Frontal cortex (tissue), 3 donors: ENCODE measurements at regions not wholly inside any gene's neighbourhood (a gene's known extent, or its start where the extent isn't known, plus 50 kb on each side); places are given as distances from the start of the nearest gene placed in this dataset.

ENCODE experiments used
- DNase-seq, 2 donors: peaks; one replicate each; pipeline ENCODE4 v3.0.0; 2012; ENCODE audit warnings: low spot score in 2 of 2
- FAIRE-seq: peaks from 2 replicates; lab custom pipeline; 2012; peaks lifted over from hg19 to GRCh38; lab: Jason Lieb, UNC
- donor health status: control.
- donor health status: control.
- donor health status: control.

GRCh38 chr1:79575424-79575823 is 568.9 kb upstream of the ADGRL4 start:
- FAIRE-seq (no peak), DNase-seq (no peak)

- no peak for DNase-seq
- FAIRE-seq, result no peak
Observed at GRCh38 chr1:79568411-79568810, 561.9 kb upstream of the ADGRL4 start.

GRCh38 chr1:79561521-79561978 is 555.0 kb upstream of the ADGRL4 start:
- FAIRE-seq (no peak), DNase-seq (no peak)

GRCh38 chr1:79556189-79556588 is 549.7 kb upstream of the ADGRL4 start:
- DNase-seq (no peak), FAIRE-seq (no peak)

DNA sequence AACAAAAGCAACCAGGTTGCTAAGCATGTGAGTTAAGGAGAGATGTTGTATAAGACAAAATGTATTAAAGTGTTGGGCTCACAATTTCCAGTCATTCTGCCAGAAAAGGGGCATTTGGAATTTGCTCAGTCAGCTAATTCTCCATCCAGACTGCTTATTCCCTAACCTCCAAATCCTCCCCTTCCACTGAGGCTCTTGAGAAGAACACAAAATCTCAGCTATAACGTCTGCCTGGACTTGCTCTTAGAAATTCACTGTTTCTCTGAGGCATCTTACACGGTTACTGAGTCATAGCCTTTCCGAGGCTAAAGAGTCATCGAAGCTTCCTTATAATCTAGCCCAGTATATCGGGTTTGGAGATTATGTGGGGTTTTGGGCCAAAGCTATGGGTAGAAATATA is 548.2 kb upstream of the ADGRL4 start:
- FAIRE-seq, result no peak
- DNase-seq, result no peak

DNA sequence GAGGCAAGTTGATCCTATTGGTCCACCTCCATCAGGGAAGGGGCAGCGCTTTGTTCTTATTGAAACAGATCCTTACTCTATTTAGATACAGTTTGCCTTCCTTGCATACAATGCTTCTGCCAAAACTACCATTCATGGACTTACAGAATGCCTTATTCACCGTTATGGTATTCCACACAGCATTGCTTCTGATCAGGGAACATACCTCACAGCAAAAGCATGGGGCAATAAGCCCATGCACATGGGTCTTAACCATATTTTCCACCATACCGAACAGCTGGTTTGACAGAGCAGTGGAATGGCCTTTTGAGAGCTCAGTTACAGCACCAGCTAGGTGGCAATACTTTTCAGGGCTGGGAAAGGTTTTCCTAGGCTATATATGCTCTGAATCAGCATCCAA is 544.8 kb upstream of the ADGRL4 start:
- DNase-seq (no peak), FAIRE-seq (no peak)

DNA sequence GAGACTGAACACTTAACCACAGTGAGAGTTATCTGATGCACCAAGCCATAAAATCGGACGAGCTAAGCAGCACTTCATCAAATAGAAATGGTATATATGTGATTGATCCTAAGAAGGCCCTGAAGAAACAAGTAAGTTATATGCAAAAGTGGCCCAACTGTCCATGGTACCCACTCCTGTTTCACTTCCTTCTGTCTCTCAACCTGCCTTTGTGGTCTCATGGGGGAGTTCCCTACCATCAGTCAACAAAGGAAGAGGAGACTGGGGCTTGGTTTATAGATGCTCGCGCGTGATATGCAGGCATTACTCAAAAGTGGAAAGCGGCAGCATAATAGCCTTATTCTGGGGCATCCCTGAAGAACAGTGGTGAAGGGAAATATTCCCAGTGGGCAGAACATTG is 543.9 kb upstream of the ADGRL4 start:
- DNase-seq (no peak), FAIRE-seq (no peak)

DNA sequence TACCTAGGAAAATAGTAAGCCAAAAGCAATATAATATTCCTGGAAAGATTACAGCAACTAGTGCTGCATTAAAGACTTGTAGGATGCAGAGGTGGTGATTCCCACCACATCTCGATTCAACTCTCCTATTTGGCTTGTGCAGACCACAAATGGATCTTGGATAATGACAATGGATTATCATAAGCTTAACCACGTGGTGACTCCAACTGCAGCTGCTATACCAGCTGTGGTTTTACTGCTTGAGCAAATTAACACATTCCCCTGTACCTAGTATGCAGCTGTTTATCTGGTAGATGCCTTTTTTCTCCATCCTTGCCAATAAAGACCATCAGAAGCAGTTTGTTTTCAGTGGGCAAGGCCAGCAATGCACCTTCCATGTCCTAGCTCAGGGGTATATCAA is 542.7 kb upstream of the ADGRL4 start:
- no peak for FAIRE-seq

GRCh38 chr1:79547514-79547913 is 541.0 kb upstream of the ADGRL4 start:
- no peak for FAIRE-seq
- no peak for DNase-seq

More for the DNA sequence above, 542.7 kb upstream of the ADGRL4 start:
- DNase-seq, result no peak

DNA sequence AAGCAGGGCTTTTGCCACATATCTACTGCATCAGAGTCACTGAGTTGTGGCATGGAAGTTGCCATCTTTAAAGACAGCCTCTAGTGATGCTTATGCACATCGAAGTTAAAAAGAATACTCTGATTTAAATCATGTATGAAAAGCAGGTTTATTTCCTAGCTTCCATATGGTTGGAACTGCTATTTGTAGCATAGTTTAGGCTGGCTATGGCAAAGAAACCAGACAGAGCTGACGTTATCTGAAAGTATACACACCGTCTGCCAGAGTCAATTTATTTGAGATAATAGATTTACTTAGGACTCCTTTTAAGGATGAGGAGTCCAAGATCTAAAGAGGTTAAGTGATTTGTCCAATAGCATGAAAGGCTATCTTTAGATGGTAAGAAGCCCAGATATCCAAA is 536.9 kb upstream of the ADGRL4 start:
- DNase-seq, result no peak
- FAIRE-seq, result no peak

- DNase-seq (no peak), FAIRE-seq (no peak)
Observed at GRCh38 chr1:79539001-79539400, 532.5 kb upstream of the ADGRL4 start.

DNA sequence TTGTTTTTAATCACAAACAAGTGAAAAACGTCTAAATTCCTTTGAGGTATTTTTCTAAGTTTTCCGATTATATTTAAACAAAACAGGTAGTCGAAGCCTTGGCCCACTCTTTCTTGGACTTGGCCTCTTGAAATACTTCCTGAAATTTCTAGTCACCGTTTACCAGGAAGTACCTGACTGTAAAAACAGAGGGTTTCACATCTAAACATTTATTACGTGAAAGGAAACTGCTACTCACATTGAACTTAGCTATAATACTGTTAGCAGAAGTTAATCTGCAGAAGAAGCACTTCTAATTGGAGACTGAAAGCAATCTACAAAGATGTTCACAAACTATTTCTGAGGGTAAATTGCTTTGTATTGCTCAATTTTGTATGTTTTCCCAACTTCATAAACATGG is 526.0 kb upstream of the ADGRL4 start:
- DNase-seq (no peak), FAIRE-seq (no peak)

DNA sequence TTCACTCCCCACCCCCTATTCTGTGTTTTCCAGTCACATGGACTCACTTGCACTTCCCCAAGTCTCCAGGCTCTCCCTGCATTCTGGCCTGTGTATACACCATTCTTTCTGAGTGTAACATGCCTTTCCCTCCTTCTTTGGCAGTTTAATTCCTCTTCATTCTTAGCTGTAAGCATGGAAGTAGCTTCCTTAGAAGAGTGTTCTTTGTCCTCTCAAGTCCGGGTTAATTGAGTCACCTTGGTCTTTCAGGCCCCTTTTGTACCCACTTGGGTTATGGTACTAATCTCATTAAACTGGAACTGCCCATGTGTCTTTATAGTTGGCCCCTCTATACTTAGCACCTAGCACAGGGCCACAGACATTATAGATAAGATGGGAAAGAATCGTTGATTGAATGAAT is 525.3 kb upstream of the ADGRL4 start:
- DNase-seq, result no peak
- FAIRE-seq, result no peak

DNA sequence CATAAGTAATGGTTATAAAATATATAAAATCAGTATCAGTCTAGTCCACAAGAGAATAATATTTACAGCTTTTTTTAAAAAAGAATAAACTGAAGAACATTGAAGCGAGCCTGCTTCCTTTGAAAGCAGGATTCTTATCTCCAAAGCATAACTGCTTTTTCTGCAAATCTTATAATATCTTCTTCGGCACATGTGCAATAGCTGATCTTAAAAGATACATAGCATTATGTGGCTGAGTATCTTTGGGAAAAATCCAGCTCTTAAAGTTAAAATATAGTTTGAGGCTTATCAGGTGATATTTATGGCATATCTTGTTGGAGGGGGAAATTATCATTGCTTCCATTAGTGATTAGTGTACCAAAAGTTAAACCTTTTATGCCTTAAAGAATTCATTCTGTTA is 523.9 kb upstream of the ADGRL4 start:
- FAIRE-seq, result no peak
- DNase-seq, result no peak

- DNase-seq (no peak), FAIRE-seq (no peak)
Observed at GRCh38 chr1:79530055-79530454, 523.5 kb upstream of the ADGRL4 start.

DNA sequence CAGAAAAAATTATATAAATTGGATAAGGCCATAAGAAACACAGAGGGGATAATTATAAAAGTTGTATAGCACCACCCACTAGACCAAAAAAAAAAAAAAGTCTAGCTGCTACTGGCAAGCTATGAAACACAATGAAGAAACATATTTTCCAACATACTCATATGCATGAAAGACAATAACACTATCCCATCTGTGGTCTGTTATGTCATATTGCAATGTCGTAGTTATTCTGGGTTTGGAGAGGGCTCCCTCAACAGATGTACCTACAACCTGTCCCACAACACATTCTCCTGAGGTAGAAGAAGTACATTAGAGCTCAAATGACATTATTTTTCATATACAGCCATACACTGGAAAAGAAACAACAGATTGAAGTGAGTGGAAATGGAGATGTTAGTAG is 517.6 kb upstream of the ADGRL4 start:
- no peak for DNase-seq

GRCh38 chr1:79519084-79519760 is 512.7 kb upstream of the ADGRL4 start:
- no peak for FAIRE-seq
- no peak for DNase-seq

More for the DNA sequence above, 517.6 kb upstream of the ADGRL4 start:
- FAIRE-seq, result no peak

- DNase-seq (no peak), FAIRE-seq (no peak)
Observed at GRCh38 chr1:79517470-79518224, 511.1 kb upstream of the ADGRL4 start.

GRCh38 chr1:79507770-79508169 is 501.2 kb upstream of the ADGRL4 start:
- FAIRE-seq, result no peak
- DNase-seq, result no peak

GRCh38 chr1:79501153-79501552 is 494.6 kb upstream of the ADGRL4 start:
- FAIRE-seq (no peak), DNase-seq (no peak)

DNA sequence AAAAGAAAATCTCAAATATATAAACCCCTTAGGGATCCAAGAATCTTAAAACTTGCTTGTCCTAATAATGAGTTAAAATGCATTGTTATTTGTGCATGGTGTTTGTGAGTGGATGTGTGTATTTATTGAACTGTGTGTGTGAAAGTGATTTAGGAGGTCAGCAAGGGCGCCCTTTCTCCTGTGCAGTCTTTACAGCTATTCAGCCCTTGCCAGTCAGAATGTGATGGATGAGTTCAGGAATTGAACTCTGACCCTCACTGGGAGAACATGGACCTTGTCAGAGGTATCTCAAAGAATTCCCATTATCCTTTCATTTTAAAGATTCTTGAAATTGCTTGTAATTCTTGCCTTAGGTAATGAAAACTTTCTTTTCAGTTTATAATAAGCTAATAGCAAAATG is 493.0 kb upstream of the ADGRL4 start:
- DNase-seq, result no peak
- FAIRE-seq, result no peak
